ENCODE measurements at regions not wholly inside any gene's neighbourhood (a gene's known extent, or its start where the extent isn't known, plus 50 kb on each side); places are given as distances from the start of the nearest gene placed in this dataset.

DNA sequence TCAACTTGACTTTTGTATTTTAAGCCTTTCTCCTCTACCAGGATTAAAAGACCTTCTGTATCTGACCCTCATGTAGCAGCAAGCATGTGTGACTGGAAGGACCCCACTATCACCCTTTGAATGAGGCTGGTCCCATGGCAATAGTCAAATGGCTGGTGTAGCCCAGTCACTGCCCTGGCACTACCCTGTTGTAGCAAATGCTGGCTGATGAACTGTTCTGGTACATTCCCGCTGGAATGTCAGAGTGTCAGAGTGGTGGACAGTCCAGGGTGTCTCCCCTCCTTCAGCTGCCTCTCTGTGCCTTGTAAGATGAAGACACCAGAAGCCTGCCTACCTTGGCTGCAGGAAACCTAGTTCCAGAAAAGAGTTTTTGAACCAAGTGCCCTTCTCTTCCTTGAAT is 115.7 kb downstream of the ACKR3 start:
- no peak for DNase-seq
- no peaks in the 10 kb centered on the region for H3K9me3 ChIP-seq
- no peaks in the 10 kb centered on the region for H3K36me3 ChIP-seq
- no peak overlapping the region for H3K27ac ChIP-seq
- no peaks in the 10 kb centered on the region for H3K27me3 ChIP-seq
- intact Hi-C loops (cut with DNase I; ENCODE audit: low total_unique reads) = no loop called here
- no peak overlapping the region for H3K4me3 ChIP-seq
- no peaks in the 10 kb centered on the region for H3K4me1 ChIP-seq
- in situ Hi-C loops (cut with MboI; ENCODE audit: low pct_ligation_motif_present in 1 of 4, low pct_unique_long_range_greater_than_20kb in 1 of 4, low sequenced_read_pairs in 3 of 4) = no loop called here
- WGBS, 2 donors (ENCODE audit: low coverage in 1 of 2) = 92% methylated on average over 1 of the region's 1 CpG; no CpG with 5 or more reads in 1 of the 2 donors
- TF ChIP-seq CTCF (IDR thresholded peaks at IDR 0.05) = no peak
- TF ChIP-seq POLR2AphosphoS5 (IDR thresholded peaks at IDR 0.05) = no peak
- no peak for TF ChIP-seq EP300 (IDR thresholded peaks at IDR 0.05; ENCODE audit: low read depth)
- TF ChIP-seq POLR2A (IDR thresholded peaks at IDR 0.05) = no peak

DNA sequence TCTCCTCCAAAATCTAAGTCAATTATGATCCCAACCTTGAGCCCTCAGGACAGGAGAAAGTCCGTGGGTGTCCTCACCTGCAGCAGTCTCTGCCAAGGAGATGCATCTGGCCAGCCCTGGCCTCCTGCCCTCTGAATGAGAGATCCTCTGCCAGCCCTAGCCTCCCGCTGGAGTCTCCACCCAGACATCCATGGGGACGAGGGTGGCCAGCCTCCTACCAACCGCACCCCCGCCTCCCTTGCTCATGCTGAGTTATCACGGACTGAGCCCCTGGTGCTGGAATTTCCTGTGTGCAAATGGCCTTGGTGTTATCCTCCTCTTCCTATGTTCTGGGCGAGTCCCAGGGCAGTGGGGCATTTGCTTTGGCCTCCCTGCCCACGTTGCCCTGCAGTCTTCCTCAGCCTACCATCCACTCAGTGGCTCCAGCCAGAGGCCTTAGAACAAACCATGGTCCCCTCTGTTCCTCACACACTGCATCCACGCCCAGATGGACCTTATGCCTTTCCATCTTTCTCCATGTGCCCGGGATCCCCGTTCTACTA is 116.4 kb downstream of the ACKR3 start:
- WGBS, 2 donors (ENCODE audit: low coverage in 1 of 2) = 64 to 81% methylated on average over 4 to 11 of the region's 11 CpGs
- no peak for TF ChIP-seq CTCF (IDR thresholded peaks at IDR 0.05)
- TF ChIP-seq EP300 (IDR thresholded peaks at IDR 0.05; ENCODE audit: low read depth) = no peak
- TF ChIP-seq POLR2AphosphoS5 (IDR thresholded peaks at IDR 0.05) = no peak
- no peak for TF ChIP-seq POLR2A (IDR thresholded peaks at IDR 0.05)
- no peak for DNase-seq
- Histone ChIP-seq H3K36me3 (no peaks in the 10 kb centered on the region), H3K27ac (no peak overlapping the region), H3K4me1 (no peaks in the 10 kb centered on the region), H3K9me3 (no peaks in the 10 kb centered on the region), H3K27me3 (no peaks in the 10 kb centered on the region), H3K4me3 (no peak overlapping the region)
- in situ Hi-C loops (cut with MboI; ENCODE audit: low pct_ligation_motif_present in 1 of 4, low pct_unique_long_range_greater_than_20kb in 1 of 4, low sequenced_read_pairs in 3 of 4) (no loop called here), intact Hi-C loops (cut with DNase I; ENCODE audit: low total_unique reads) (no loop called here)

GRCh38 chr2:236686561-236686960 is 116.9 kb downstream of the ACKR3 start:
- 60 to 100% methylated on average over 1 to 2 of the region's 2 CpGs for WGBS, 2 donors (ENCODE audit: low coverage in 1 of 2)
- H3K27me3 ChIP-seq = no peaks in the 10 kb centered on the region
- no peak for DNase-seq
- H3K9me3 ChIP-seq = no peaks in the 10 kb centered on the region
- intact Hi-C loops (cut with DNase I; ENCODE audit: low total_unique reads) (no loop called here), in situ Hi-C loops (cut with MboI; ENCODE audit: low pct_ligation_motif_present in 1 of 4, low pct_unique_long_range_greater_than_20kb in 1 of 4, low sequenced_read_pairs in 3 of 4) (no loop called here)
- no peak overlapping the region for H3K4me3 ChIP-seq
- no peak overlapping the region for H3K27ac ChIP-seq
- H3K36me3 ChIP-seq = no peaks in the 10 kb centered on the region
- H3K4me1 ChIP-seq = no peaks in the 10 kb centered on the region
- TF ChIP-seq EP300 (IDR thresholded peaks at IDR 0.05; ENCODE audit: low read depth) = no peak
- TF ChIP-seq POLR2AphosphoS5 (IDR thresholded peaks at IDR 0.05) = no peak
- no peak for TF ChIP-seq CTCF (IDR thresholded peaks at IDR 0.05)
- no peak for TF ChIP-seq POLR2A (IDR thresholded peaks at IDR 0.05)

DNA sequence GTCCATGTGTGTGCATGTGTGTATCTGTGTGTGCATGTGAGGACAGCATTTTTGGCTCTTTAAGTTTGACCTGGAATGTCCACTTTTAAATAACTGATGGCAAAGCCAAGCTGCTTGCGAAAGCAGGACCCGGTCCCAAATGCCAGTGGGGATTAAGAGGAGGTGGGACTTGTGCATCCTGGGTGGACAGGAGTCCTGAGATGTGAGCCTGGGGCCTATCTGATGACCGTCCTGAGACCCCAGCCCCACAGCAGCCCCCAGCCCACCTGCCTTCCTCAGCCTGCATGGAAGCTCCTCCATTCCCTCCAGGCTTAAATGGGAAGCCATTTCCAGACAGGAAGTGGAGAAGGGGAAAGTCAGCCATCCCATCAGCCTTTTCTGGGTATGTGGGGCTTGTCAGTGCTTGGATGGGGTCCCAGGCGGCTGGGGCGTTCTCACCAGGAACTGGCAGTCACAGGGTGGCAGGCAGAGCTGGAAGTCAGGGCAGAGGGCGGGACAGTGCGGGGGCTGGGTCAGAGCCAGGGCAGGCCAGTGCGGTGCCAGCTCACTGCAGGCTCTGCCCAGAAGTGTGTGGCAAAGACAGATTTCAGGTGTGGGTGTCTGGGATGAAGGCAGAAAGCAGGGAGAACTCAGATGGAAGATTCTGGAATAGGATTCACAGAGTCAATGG is 117.8 kb downstream of the ACKR3 start:
- no peaks in the 10 kb centered on the region for H3K27me3 ChIP-seq
- intact Hi-C loops (cut with DNase I; ENCODE audit: low total_unique reads) = no loop called here
- H3K27ac ChIP-seq = no peak overlapping the region
- no peaks in the 10 kb centered on the region for H3K36me3 ChIP-seq
- H3K4me3 ChIP-seq = no peak overlapping the region
- no peaks in the 10 kb centered on the region for H3K4me1 ChIP-seq
- no peak for DNase-seq
- WGBS, 2 donors (ENCODE audit: low coverage in 1 of 2) = 75% methylated on average over 8 of the region's 8 CpGs; no CpG with 5 or more reads in 1 of the 2 donors
- in situ Hi-C loops (cut with MboI; ENCODE audit: low pct_ligation_motif_present in 1 of 4, low pct_unique_long_range_greater_than_20kb in 1 of 4, low sequenced_read_pairs in 3 of 4) = no loop called here
- TF ChIP-seq POLR2A (IDR thresholded peaks at IDR 0.05) (no peak), EP300 (IDR thresholded peaks at IDR 0.05; ENCODE audit: low read depth) (no peak), CTCF (IDR thresholded peaks at IDR 0.05) (no peak), POLR2AphosphoS5 (IDR thresholded peaks at IDR 0.05) (no peak)
- H3K9me3 ChIP-seq = no peaks in the 10 kb centered on the region
